IPS DF 6.9 (cell line): ENCODE measurements at regions not wholly inside any gene's neighbourhood (a gene's known extent, or its start where the extent isn't known, plus 50 kb on each side); places are given as distances from the start of the nearest gene placed in this dataset.

ENCODE experiments used
- DNase-seq: peaks from one replicate; pipeline ENCODE4 v3.0.0-alpha.2; 2013; ENCODE audit warnings: low read depth, low spot score
- H3K27ac ChIP-seq: one replicate; pipeline ENCODE4 v1.5.1; 2013; ENCODE audit warnings: low read length, control low read depth
- H3K27me3 ChIP-seq: 2 replicates; pipeline ENCODE4 v1.6.1; 2013; ENCODE audit warnings: mild to moderate bottlenecking, low read length; ENCODE audit not compliant: control insufficient read depth, insufficient read depth
- H3K36me3 ChIP-seq: 2 replicates; pipeline ENCODE4 v1.6.1; 2013; ENCODE audit warnings: low read length; ENCODE audit not compliant: control insufficient read depth, insufficient read depth
- H3K4me1 ChIP-seq: 2 replicates; pipeline ENCODE4 v1.6.1; 2013; ENCODE audit warnings: low read length; ENCODE audit not compliant: control insufficient read depth, insufficient read depth
- H3K4me3 ChIP-seq: 2 replicates; pipeline ENCODE4 v1.5.1; 2013; ENCODE audit warnings: mild to moderate bottlenecking, low read length
- H3K9me3 ChIP-seq: 2 replicates; pipeline ENCODE4 v1.6.1; 2013; ENCODE audit warnings: low read length, inconsistent platforms; ENCODE audit not compliant: control insufficient read depth, insufficient read depth
- WGBS: extraction: QIAGEN DNeasy Blood & Tissue Kit; methylation state at CpG from one replicate; pipeline ENCODE4 v1.1.7; 2013; ENCODE audit warnings: mixed read lengths, missing lambda C conversion rate; ENCODE audit not compliant: insufficient read length, insufficient coverage; 5-methylcytosine and 5-hydroxymethylcytosine counted together

GRCh38 chr5:71904852-71905251 lies 185.8 kb downstream of the CARTPT start:
- H3K9me3 ChIP-seq: no peaks in the 10 kb centered on the region
- no peaks in the 10 kb centered on the region for H3K4me1 ChIP-seq
- WGBS: no CpG with 5 or more reads among the region's 2 CpGs
- no peaks in the 10 kb centered on the region for H3K27me3 ChIP-seq
- H3K27ac ChIP-seq: no peak overlapping the region
- no peaks in the 10 kb centered on the region for H3K36me3 ChIP-seq
- no peak overlapping the region for H3K4me3 ChIP-seq
- no peak for DNase-seq

DNA sequence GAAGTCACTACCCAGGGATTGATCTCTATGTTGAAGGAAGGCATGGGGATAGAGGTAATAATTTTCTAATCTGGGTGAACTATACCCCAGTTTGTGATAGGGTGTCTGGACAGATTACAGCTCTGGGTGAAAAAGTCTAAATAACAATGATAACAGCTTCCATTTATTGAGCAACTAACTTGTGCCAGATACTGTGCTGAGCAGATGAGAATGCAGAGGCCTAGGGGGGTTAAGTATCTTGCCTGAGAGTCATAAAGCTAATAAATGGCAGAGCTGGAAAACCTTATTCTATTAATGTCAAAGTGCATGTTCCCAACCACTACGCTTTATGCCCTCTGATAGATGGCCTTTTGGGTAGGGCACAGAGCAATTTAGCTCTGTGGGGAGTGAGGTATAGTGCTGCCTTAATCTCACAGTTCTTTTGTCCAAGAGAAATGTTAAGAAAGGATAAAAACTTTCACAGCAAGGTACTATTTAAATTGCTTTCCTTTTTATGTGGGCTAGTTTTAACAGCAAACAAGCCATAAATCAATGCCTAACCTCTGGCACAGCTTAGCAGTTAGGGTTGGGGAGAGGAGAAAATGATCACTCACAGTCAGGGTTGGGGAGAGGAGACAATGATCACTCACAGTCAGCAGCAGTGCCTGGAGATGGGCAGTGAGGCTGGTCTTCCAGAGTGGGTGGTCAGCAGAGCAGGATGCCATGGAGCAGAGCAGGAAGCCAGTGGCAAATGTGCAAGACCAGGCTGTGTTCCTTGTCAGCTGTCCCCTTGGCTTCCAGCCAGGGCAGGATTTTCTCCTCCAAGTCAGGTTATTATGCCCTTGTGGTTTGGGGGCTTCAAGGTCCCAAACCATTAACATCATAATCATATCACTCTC lies 187.0 kb downstream of the CARTPT start:
- H3K4me1 ChIP-seq: no peaks in the 10 kb centered on the region
- H3K36me3 ChIP-seq: no peaks in the 10 kb centered on the region
- H3K27ac ChIP-seq: no peak overlapping the region
- no peaks in the 10 kb centered on the region for H3K27me3 ChIP-seq
- H3K9me3 ChIP-seq: no peaks in the 10 kb centered on the region
- no peak overlapping the region for H3K4me3 ChIP-seq
- no CpG with 5 or more reads among the region's 1 CpG for WGBS
- no peak for DNase-seq

- H3K9me3 ChIP-seq: no peaks in the 10 kb centered on the region
- DNase-seq: no peak
- H3K4me1 ChIP-seq: no peaks in the 10 kb centered on the region
- no CpG with 5 or more reads among the region's 3 CpGs for WGBS
- H3K27me3 ChIP-seq: no peaks in the 10 kb centered on the region
- no peak overlapping the region for H3K4me3 ChIP-seq
- no peak overlapping the region for H3K27ac ChIP-seq
- no peaks in the 10 kb centered on the region for H3K36me3 ChIP-seq
Observed at GRCh38 chr5:71907001-71907588, 188.0 kb downstream of the CARTPT start.

DNA sequence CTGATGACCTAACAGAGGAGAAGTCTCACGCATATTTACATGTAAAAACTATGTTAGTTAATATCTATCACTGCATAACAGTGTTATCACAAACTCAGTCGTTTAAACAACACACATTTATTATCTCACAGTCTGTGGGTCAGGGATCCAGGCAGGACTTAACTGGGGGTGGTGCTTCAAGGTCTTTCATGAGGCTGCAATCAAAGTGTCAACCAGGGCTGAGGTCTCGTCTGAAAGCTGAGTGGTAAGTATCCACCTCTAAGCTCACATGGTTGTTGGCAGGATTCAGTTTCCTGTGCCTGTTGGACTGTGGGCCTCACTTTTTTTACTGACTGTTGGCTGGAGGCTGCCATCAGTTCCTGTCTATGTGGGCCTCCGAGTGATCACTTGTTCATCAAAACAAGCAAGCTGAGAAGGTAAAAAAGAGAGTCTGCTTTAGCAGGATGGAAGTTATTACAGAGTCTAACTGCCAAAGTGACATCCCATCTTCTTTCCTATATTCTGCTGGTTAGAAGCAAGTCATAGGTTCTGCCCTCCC lies 188.6 kb downstream of the CARTPT start:
- H3K9me3 ChIP-seq: no peaks in the 10 kb centered on the region
- no CpG with 5 or more reads among the region's 4 CpGs for WGBS
- no peaks in the 10 kb centered on the region for H3K27me3 ChIP-seq
- H3K4me1 ChIP-seq: no peaks in the 10 kb centered on the region
- H3K4me3 ChIP-seq: no peak overlapping the region
- no peak overlapping the region for H3K27ac ChIP-seq
- no peaks in the 10 kb centered on the region for H3K36me3 ChIP-seq
- no peak for DNase-seq

GRCh38 chr5:71910741-71911140 lies 191.7 kb downstream of the CARTPT start:
- H3K36me3 ChIP-seq: no peaks in the 10 kb centered on the region
- no peaks in the 10 kb centered on the region for H3K27me3 ChIP-seq
- DNase-seq: no peak
- no peak overlapping the region for H3K27ac ChIP-seq
- no peaks in the 10 kb centered on the region for H3K4me1 ChIP-seq
- no peak overlapping the region for H3K4me3 ChIP-seq
- WGBS: no CpG with 5 or more reads among the region's 3 CpGs
- H3K9me3 ChIP-seq: no peaks in the 10 kb centered on the region

DNA sequence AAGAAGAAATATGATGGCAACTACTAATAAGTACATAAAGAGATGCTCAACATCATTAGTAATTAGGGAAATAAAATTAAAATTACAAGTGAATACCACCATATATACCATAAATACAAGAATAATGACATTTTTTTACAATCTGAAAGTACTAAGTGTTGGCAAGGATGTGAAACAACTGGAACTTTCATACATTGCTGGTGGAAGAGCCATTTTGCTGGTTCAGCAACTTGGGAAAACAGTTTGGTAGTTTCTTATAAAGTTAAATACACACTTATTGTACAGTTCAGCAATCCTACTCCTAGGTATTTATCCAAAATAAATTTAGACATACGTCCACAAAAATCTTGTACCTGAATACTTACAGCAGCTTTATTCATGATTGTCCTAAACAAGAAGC lies 192.9 kb downstream of the CARTPT start:
- no peaks in the 10 kb centered on the region for H3K9me3 ChIP-seq
- H3K27ac ChIP-seq: no peak overlapping the region
- no peaks in the 10 kb centered on the region for H3K36me3 ChIP-seq
- DNase-seq: no peak
- H3K4me1 ChIP-seq: no peaks in the 10 kb centered on the region
- no peak overlapping the region for H3K4me3 ChIP-seq
- WGBS: no CpG with 5 or more reads among the region's 1 CpG
- H3K27me3 ChIP-seq: no peaks in the 10 kb centered on the region

- Histone ChIP-seq H3K4me3 (no peak overlapping the region), H3K4me1 (no peaks in the 10 kb centered on the region), H3K36me3 (no peaks in the 10 kb centered on the region), H3K27ac (no peak overlapping the region), H3K27me3 (no peaks in the 10 kb centered on the region), H3K9me3 (no peaks in the 10 kb centered on the region)
- WGBS: no CpG with 5 or more reads among the region's 2 CpGs
- DNase-seq: no peak
Observed at GRCh38 chr5:71914281-71914680, 193.0 kb upstream of the MAP1B start.

GRCh38 chr5:71922584-71923106 lies 184.6 kb upstream of the MAP1B start:
- no peaks in the 10 kb centered on the region for H3K4me1 ChIP-seq
- no peaks in the 10 kb centered on the region for H3K36me3 ChIP-seq
- H3K27me3 ChIP-seq: no peaks in the 10 kb centered on the region
- no peaks in the 10 kb centered on the region for H3K9me3 ChIP-seq
- no peak overlapping the region for H3K4me3 ChIP-seq
- H3K27ac ChIP-seq: no peak overlapping the region
- DNase-seq: peak; percentile 25

DNA sequence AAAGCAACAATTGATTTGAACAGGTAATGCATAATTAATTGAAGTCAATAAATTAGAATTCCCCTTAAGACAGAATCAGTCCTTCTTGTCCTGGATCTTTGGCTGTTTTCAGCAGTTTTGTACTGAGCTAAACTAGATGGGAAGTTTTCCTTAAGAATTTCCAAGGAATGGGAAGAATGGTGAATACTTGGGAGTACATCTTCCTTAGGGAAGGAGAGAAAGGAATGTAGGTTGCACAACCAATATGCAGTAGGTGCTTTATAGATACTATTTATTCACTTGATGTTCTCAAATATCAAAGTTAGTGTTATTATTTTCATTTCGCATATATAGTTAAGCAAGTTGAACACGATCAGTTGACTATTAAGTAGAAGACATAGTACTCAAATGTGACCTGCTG lies 183.5 kb upstream of the MAP1B start:
- Histone ChIP-seq H3K4me1 (no peaks in the 10 kb centered on the region), H3K27me3 (no peaks in the 10 kb centered on the region), H3K36me3 (no peaks in the 10 kb centered on the region), H3K9me3 (no peaks in the 10 kb centered on the region), H3K27ac (no peak overlapping the region), H3K4me3 (no peak overlapping the region)
- no peak for DNase-seq
- no CpG with 5 or more reads among the region's 2 CpGs for WGBS

DNA sequence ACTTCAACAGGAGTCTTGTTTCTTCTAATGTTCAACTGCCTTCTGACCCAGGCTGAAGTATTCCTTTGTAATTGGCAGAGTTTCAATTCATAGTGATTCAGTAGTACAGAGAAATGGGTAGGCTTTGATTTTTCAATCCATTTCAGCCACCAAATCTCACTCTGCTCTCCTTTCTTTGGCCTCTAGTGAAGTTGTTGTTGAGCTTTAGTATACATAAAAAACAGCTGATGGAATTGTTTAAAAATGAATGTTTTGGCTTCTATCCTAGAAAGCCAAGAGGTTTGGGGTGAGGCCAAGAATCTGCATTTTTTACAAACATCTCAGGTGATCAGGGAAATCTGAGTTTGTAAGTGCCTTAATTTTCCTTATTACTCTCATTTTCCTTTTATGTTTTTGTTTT lies 182.9 kb upstream of the MAP1B start:
- H3K4me1 ChIP-seq: no peaks in the 10 kb centered on the region
- H3K27me3 ChIP-seq: no peaks in the 10 kb centered on the region
- no peak for DNase-seq
- no peaks in the 10 kb centered on the region for H3K36me3 ChIP-seq
- no peak overlapping the region for H3K4me3 ChIP-seq
- H3K27ac ChIP-seq: no peak overlapping the region
- H3K9me3 ChIP-seq: no peaks in the 10 kb centered on the region
